GM18520 (cell line): ENCODE measurements at regions not wholly inside any gene's neighbourhood (a gene's known extent, or its start where the extent isn't known, plus 50 kb on each side); places are given as distances from the start of the nearest gene placed in this dataset.

ENCODE experiments used
- ATAC-seq: cut with Tn5 transposase; IDR thresholded peaks from one replicate; pipeline ENCODE4 v1.9.1; 2021; ENCODE audit not compliant: unreplicated experiment

- no peak for ATAC-seq
These were observed 650.2 kb downstream of the ZNF674 start for GRCh38 chrX:45894864-45895645.

- no peak for ATAC-seq
These were observed 655.8 kb downstream of the ZNF674 start for GRCh38 chrX:45889471-45889870.

- ATAC-seq: no peak
These were observed 656.7 kb downstream of the ZNF674 start for GRCh38 chrX:45888518-45888917.

GRCh38 chrX:45885931-45886330 is 659.3 kb downstream of the ZNF674 start:
- ATAC-seq: no peak

GRCh38 chrX:45879512-45879911 is 665.7 kb downstream of the ZNF674 start:
- no peak for ATAC-seq

GRCh38 chrX:45876206-45876605 is 669.0 kb downstream of the ZNF674 start:
- no peak for ATAC-seq

GRCh38 chrX:45873781-45874180 is 671.4 kb downstream of the ZNF674 start:
- no peak for ATAC-seq

GRCh38 chrX:45872480-45872879 is 671.8 kb upstream of the DIPK2B start:
- ATAC-seq: peak; percentile 60

- ATAC-seq: no peak
These were observed 667.7 kb upstream of the DIPK2B start for GRCh38 chrX:45868425-45868824.

- ATAC-seq: no peak
These were observed 662.1 kb upstream of the DIPK2B start for GRCh38 chrX:45862801-45863200.

- no peak for ATAC-seq
These were observed 659.8 kb upstream of the DIPK2B start for GRCh38 chrX:45860450-45860849.

- ATAC-seq: no peak
These were observed 658.7 kb upstream of the DIPK2B start for GRCh38 chrX:45859407-45859806.

GRCh38 chrX:45852884-45853283 is 652.2 kb upstream of the DIPK2B start:
- no peak for ATAC-seq

- ATAC-seq: no peak
These were observed 650.8 kb upstream of the DIPK2B start for GRCh38 chrX:45851434-45851991.

- no peak for ATAC-seq
These were observed 650.2 kb upstream of the DIPK2B start for GRCh38 chrX:45850775-45851433.

- no peak for ATAC-seq
These were observed 649.6 kb upstream of the DIPK2B start for GRCh38 chrX:45850197-45850774.

- no peak for ATAC-seq
These were observed 648.7 kb upstream of the DIPK2B start for GRCh38 chrX:45849261-45849862.

GRCh38 chrX:45847961-45848360 is 647.3 kb upstream of the DIPK2B start:
- no peak for ATAC-seq

GRCh38 chrX:45846328-45846727 is 645.7 kb upstream of the DIPK2B start:
- ATAC-seq: no peak

- ATAC-seq: no peak
These were observed 644.5 kb upstream of the DIPK2B start for GRCh38 chrX:45845142-45845541.

- no peak for ATAC-seq
These were observed 642.8 kb upstream of the DIPK2B start for GRCh38 chrX:45843518-45843917.

- no peak for ATAC-seq
These were observed 642.2 kb upstream of the DIPK2B start for GRCh38 chrX:45842926-45843315.
